OCI-LY3 (cell line): ENCODE measurements at regions not wholly inside any gene's neighbourhood (a gene's known extent, or its start where the extent isn't known, plus 50 kb on each side); places are given as distances from the start of the nearest gene placed in this dataset.

Source experiments
- H2AFZ ChIP-seq: fragments of 200-600, 300-600 bp; shearing (Covaris generic); 2 replicates; pipeline ENCODE4 v1.6.0; 2014; ENCODE audit warnings: antibody characterized with exemption, low read depth, low read length
- H3K27ac ChIP-seq: fragments of 200-600, 300-600 bp; sonication (generic); 2 replicates; pipeline ENCODE4 v1.5.1; 2014; ENCODE audit warnings: mild to moderate bottlenecking, low read length, moderate library complexity, mixed read lengths
- H3K27me3 ChIP-seq: fragments of 200-600, 300-600 bp; sonication (generic); 2 replicates; pipeline ENCODE4 v1.6.1; 2014; ENCODE audit warnings: low read depth, low read length, mixed read lengths
- H3K36me3 ChIP-seq: fragments of 200-600, 300-600 bp; sonication (generic); replicated peaks from 2 replicates; pipeline ENCODE3; 2014; ENCODE audit warnings: low read depth, low read length, mixed read lengths
- H3K4me1 ChIP-seq: fragments of 300-600, 200-600 bp; sonication (generic); 2 replicates; pipeline ENCODE4 v1.6.1; 2014; ENCODE audit warnings: low read length, mixed read lengths
- H3K4me2 ChIP-seq: fragments of 200-600, 300-600 bp; sonication (generic); 2 replicates; pipeline ENCODE4 v1.6.1; 2014; ENCODE audit warnings: low read length, mixed read lengths
- H3K4me3 ChIP-seq: fragments of 300-600, 200-600 bp; sonication (generic); 2 replicates; pipeline ENCODE4 v1.5.1; 2014; ENCODE audit warnings: antibody characterized with exemption, mild to moderate bottlenecking, low read length, moderate library complexity
- H3K79me2 ChIP-seq: fragments of 300-600, 200-600 bp; shearing (Covaris generic); 2 replicates; pipeline ENCODE4 v1.6.1; 2014; ENCODE audit warnings: mild to moderate bottlenecking, low read length, mixed read lengths
- H3K9ac ChIP-seq: fragments of 300-600, 200-600 bp; shearing (Covaris generic); 2 replicates; pipeline ENCODE4 v1.6.0; 2014; ENCODE audit warnings: mild to moderate bottlenecking, low read length, moderate library complexity
- H3K9me3 ChIP-seq: fragments of 200-600, 300-600 bp; shearing (Covaris generic); 2 replicates; pipeline ENCODE4 v1.6.1; 2014; ENCODE audit warnings: low read length, mixed read lengths; ENCODE audit not compliant: insufficient read depth
- H4K20me1 ChIP-seq: fragments of 200-600, 300-600 bp; sonication (generic); 2 replicates; pipeline ENCODE4 v1.6.1; 2016; ENCODE audit warnings: low read length, mixed read lengths; ENCODE audit not compliant: insufficient read depth
- EZH2phosphoT487 ChIP-seq: fragments of 200-600 bp; shearing (Covaris generic); IDR thresholded peaks from 2 replicates; pipeline ENCODE4 v1.6.1; 2018; ENCODE audit warnings: antibody characterized with exemption, mixed run types, low read depth
- TF ChIP-seq, protein P1 (sequence below): fragments of 200-600, 300-600 bp; sonication (generic); IDR thresholded peaks from 2 replicates; pipeline ENCODE4 v1.5.1; 2014; ENCODE audit warnings: antibody characterized with exemption, low read length, low read depth

DNA sequence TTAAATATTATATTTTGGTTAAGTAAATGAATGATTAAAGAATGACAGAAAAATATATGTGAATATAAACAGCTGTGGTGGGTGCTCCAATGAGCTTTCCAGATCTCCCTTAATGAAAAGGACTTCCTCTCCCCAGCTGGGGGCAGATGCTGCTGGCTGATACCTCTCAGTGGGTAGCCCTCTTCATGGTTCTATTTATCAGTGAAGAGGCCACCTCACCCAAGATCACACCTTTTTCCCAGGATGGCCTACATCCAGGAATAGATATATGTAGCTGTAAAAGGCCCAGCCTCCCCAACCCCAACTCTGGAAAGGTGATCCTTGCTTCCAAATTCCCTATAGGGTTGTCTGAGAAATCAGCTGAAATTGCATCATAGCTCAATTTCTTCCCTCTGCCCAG, 135.2 kb upstream of the ACVR2A start:
- TF ChIP-seq, protein P1, sequence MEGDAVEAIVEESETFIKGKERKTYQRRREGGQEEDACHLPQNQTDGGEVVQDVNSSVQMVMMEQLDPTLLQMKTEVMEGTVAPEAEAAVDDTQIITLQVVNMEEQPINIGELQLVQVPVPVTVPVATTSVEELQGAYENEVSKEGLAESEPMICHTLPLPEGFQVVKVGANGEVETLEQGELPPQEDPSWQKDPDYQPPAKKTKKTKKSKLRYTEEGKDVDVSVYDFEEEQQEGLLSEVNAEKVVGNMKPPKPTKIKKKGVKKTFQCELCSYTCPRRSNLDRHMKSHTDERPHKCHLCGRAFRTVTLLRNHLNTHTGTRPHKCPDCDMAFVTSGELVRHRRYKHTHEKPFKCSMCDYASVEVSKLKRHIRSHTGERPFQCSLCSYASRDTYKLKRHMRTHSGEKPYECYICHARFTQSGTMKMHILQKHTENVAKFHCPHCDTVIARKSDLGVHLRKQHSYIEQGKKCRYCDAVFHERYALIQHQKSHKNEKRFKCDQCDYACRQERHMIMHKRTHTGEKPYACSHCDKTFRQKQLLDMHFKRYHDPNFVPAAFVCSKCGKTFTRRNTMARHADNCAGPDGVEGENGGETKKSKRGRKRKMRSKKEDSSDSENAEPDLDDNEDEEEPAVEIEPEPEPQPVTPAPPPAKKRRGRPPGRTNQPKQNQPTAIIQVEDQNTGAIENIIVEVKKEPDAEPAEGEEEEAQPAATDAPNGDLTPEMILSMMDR, result no peak
- no peak for TF ChIP-seq EZH2phosphoT487

GRCh38 chr2:147703171-147703570, 141.7 kb upstream of the ACVR2A start:
- H3K79me2 ChIP-seq, result no peaks in the 10 kb centered on the region
- no peak overlapping the region for H3K27ac ChIP-seq
- no peaks in the 10 kb centered on the region for H4K20me1 ChIP-seq
- H3K4me2 ChIP-seq, result no peak overlapping the region
- H3K9me3 ChIP-seq, result no peaks in the 10 kb centered on the region; the same call in 1 of the 2 replicates
- no peak overlapping the region for H2AFZ ChIP-seq
- TF ChIP-seq EZH2phosphoT487, result no peak
- TF ChIP-seq, protein P1, result no peak
- no peaks in the 10 kb centered on the region for H3K4me1 ChIP-seq
- no peaks in the 10 kb centered on the region for H3K36me3 ChIP-seq
- no peak overlapping the region for H3K9ac ChIP-seq
- no peaks in the 10 kb centered on the region for H3K27me3 ChIP-seq
- H3K4me3 ChIP-seq, result no peak overlapping the region

More for the DNA sequence above, 135.2 kb upstream of the ACVR2A start:
- Histone ChIP-seq H3K27me3 (no peaks in the 10 kb centered on the region), H3K9me3 (0 out of 2 replicates have a peak, but pooled peaks cover 3% of the 10 kb centered on the region), H3K4me1 (no peaks in the 10 kb centered on the region), H3K36me3 (no peaks in the 10 kb centered on the region), H3K4me2 (no peak overlapping the region), H3K4me3 (no peak overlapping the region), H4K20me1 (no peaks in the 10 kb centered on the region), H2AFZ (no peak overlapping the region), H3K79me2 (no peaks in the 10 kb centered on the region), H3K9ac (no peak overlapping the region), H3K27ac (no peak overlapping the region)

DNA sequence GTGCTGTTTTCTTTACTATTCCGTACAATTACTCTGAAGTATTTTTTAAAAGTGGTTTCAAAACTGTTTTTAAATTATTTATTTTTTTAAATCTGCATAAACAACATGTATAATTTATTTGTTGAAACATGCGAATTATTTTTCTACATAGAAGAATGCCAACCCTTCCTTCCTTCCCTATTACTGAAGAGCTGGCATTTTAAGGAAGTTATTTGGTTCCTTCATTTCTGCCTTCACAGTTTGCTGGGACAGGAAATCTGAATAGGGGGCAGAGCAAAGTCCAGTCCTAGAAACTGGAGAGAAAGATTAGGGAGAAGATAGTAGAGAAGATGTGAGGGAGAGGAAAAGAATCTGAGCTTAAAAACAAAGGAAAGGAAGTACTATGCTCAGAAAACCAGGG, 146.7 kb upstream of the ACVR2A start:
- Histone ChIP-seq H3K4me3 (no peak overlapping the region), H2AFZ (no peak overlapping the region), H3K27ac (no peak overlapping the region), H4K20me1 (no peaks in the 10 kb centered on the region), H3K9me3 (no peaks in the 10 kb centered on the region; the same call in 1 of the 2 replicates), H3K9ac (no peak overlapping the region), H3K27me3 (no peaks in the 10 kb centered on the region), H3K79me2 (no peaks in the 10 kb centered on the region), H3K4me2 (no peak overlapping the region), H3K4me1 (no peaks in the 10 kb centered on the region), H3K36me3 (no peaks in the 10 kb centered on the region)
- no peak for TF ChIP-seq EZH2phosphoT487
- TF ChIP-seq, protein P1, result no peak

- Histone ChIP-seq H3K9ac (no peak overlapping the region), H3K4me1 (no peaks in the 10 kb centered on the region), H3K27me3 (no peaks in the 10 kb centered on the region), H4K20me1 (no peaks in the 10 kb centered on the region), H3K4me3 (no peak overlapping the region), H3K27ac (no peak overlapping the region), H3K36me3 (no peaks in the 10 kb centered on the region), H3K4me2 (no peak overlapping the region), H3K79me2 (no peaks in the 10 kb centered on the region), H2AFZ (no peak overlapping the region), H3K9me3 (no peaks in the 10 kb centered on the region; the same call in 1 of the 2 replicates)
- TF ChIP-seq, protein P1, result no peak
- TF ChIP-seq EZH2phosphoT487, result no peak
Measured at GRCh38 chr2:147696426-147696825, 148.4 kb upstream of the ACVR2A start.
